ENCODE measurements at regions not wholly inside any gene's neighbourhood (a gene's known extent, or its start where the extent isn't known, plus 50 kb on each side); places are given as distances from the start of the nearest gene placed in this dataset.

DNA sequence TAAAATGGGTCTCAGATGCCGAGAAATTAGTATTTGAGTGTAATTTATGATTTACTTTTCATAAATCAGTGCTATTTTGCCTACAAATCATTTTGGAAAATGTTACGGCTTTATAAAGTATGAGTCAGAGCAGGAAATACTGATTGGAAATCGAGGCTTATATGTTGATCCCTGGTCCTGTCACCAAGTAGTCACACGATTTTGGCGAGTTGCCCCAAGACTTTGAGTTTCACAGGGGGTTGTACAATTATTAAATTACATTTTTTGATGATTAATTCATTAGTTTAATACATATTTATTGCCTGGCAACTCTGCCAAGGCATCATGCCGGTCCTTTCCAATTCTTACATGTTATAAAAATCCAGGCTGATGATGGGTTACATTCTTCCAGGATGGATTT lies 443.9 kb upstream of the KLF4 start:
- TF ChIP-seq, protein P1, sequence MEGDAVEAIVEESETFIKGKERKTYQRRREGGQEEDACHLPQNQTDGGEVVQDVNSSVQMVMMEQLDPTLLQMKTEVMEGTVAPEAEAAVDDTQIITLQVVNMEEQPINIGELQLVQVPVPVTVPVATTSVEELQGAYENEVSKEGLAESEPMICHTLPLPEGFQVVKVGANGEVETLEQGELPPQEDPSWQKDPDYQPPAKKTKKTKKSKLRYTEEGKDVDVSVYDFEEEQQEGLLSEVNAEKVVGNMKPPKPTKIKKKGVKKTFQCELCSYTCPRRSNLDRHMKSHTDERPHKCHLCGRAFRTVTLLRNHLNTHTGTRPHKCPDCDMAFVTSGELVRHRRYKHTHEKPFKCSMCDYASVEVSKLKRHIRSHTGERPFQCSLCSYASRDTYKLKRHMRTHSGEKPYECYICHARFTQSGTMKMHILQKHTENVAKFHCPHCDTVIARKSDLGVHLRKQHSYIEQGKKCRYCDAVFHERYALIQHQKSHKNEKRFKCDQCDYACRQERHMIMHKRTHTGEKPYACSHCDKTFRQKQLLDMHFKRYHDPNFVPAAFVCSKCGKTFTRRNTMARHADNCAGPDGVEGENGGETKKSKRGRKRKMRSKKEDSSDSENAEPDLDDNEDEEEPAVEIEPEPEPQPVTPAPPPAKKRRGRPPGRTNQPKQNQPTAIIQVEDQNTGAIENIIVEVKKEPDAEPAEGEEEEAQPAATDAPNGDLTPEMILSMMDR (conservative IDR thresholded peaks at IDR 0.05; ENCODE audit: low read depth, low read length) = no peak
- TF ChIP-seq EZH2phosphoT487 (IDR thresholded peaks at IDR 0.05; ENCODE audit: borderline replicate concordance, low read length) = no peak
